Loucy (cell line): ENCODE measurements at regions not wholly inside any gene's neighbourhood (a gene's known extent, or its start where the extent isn't known, plus 50 kb on each side); places are given as distances from the start of the nearest gene placed in this dataset.

Experiments used
- CTCF ChIP-seq: fragments of 200-600 bp; sonication (generic); conservative IDR thresholded peaks from 2 replicates; pipeline ENCODE4 v1.5.1; 2014; ENCODE audit warnings: mild to moderate bottlenecking, antibody characterized with exemption, low read length
- EZH2phosphoT487 ChIP-seq: fragments of 200-600 bp; IDR thresholded peaks from 2 replicates; pipeline ENCODE4 v1.6.1; 2018; ENCODE audit warnings: antibody characterized with exemption, mild to moderate bottlenecking, moderate library complexity, borderline replicate concordance

- no peak for TF ChIP-seq CTCF
- no peak for TF ChIP-seq EZH2phosphoT487
Measured at GRCh38 chr4:13840502-13841190, 213.1 kb upstream of the BOD1L1 start.
